ENCODE measurements at regions not wholly inside any gene's neighbourhood (a gene's known extent, or its start where the extent isn't known, plus 50 kb on each side); places are given as distances from the start of the nearest gene placed in this dataset.
"Not testable (repeated sequence)": the region's sequence is repeated elsewhere in the genome, so short reads cannot be mapped to it uniquely, and the experiment has no call there.

- CTCF ChIA-PET; H3K27me3 Mint-ChIP-seq; H3K4me1 ChIP-seq (ENCODE audit: insufficient read depth, low read length); DNase-seq; H3K27ac Mint-ChIP-seq; H3K9me3 ChIP-seq (ENCODE audit: low read length); H3K9me3 Mint-ChIP-seq; H3K36me3 Mint-ChIP-seq; H3K4me3 ChIP-seq (ENCODE audit: low read length); H3K4me3 Mint-ChIP-seq; H3K4me1 Mint-ChIP-seq; H3K27me3 ChIP-seq (ENCODE audit: insufficient read depth, low read length, poor library complexity, severe bottlenecking); H3K27ac ChIP-seq (ENCODE audit: low read depth, low read length); H3K36me3 ChIP-seq (ENCODE audit: insufficient read depth, low read length); POLR2A ChIA-PET: not testable (repeated sequence)
These were observed 283.7 kb downstream of the KCNJ2 start for GRCh38 chr17:70453075-70453474.

GRCh38 chr17:70454377-70454776, 285.0 kb downstream of the KCNJ2 start:
- Histone ChIP-seq H3K27ac (ENCODE audit: low read depth, low read length) (no peak overlapping the region), H3K36me3 (ENCODE audit: insufficient read depth, low read length) (no peaks in the 10 kb centered on the region), H3K4me1 (ENCODE audit: insufficient read depth, low read length) (no peaks in the 10 kb centered on the region), H3K9me3 (ENCODE audit: low read length) (no peaks in the 10 kb centered on the region), H3K27me3 (ENCODE audit: insufficient read depth, low read length, poor library complexity, severe bottlenecking) (no peaks in the 10 kb centered on the region), H3K4me3 (ENCODE audit: low read length) (no peak overlapping the region)
- Mint-ChIP-seq H3K36me3 (no peaks in the 10 kb centered on the region), H3K27ac (no peak overlapping the region), H3K4me3 (no peak overlapping the region), H3K9me3 (peaks cover 0 to 4% (median 2%) of the 10 kb centered on the region in 5 donors), H3K27me3 (no peaks in the 10 kb centered on the region), H3K4me1 (no peaks in the 10 kb centered on the region)
- ChIA-PET POLR2A (no interaction called here), CTCF (no interaction called here)
- no peak for DNase-seq

- Mint-ChIP-seq H3K27ac (no peak overlapping the region), H3K4me1 (no peaks in the 10 kb centered on the region), H3K36me3 (no peaks in the 10 kb centered on the region), H3K27me3 (no peaks in the 10 kb centered on the region), H3K4me3 (no peak overlapping the region), H3K9me3 (peaks cover 0 to 4% (median 2%) of the 10 kb centered on the region in 5 donors)
- Histone ChIP-seq H3K9me3 (ENCODE audit: low read length) (no peaks in the 10 kb centered on the region), H3K27me3 (ENCODE audit: insufficient read depth, low read length, poor library complexity, severe bottlenecking) (no peaks in the 10 kb centered on the region), H3K36me3 (ENCODE audit: insufficient read depth, low read length) (no peaks in the 10 kb centered on the region), H3K4me3 (ENCODE audit: low read length) (no peak overlapping the region), H3K4me1 (ENCODE audit: insufficient read depth, low read length) (no peaks in the 10 kb centered on the region), H3K27ac (ENCODE audit: low read depth, low read length) (no peak overlapping the region)
- no peak for DNase-seq
- CTCF ChIA-PET: no interaction called here
- POLR2A ChIA-PET: no interaction called here
These were observed 285.6 kb downstream of the KCNJ2 start for GRCh38 chr17:70454908-70455307.

- H3K36me3 Mint-ChIP-seq: no peaks in the 10 kb centered on the region
- H3K27ac ChIP-seq (ENCODE audit: low read depth, low read length): no peak overlapping the region
- POLR2A ChIA-PET: no interaction called here
- DNase-seq: no peak
- H3K36me3 ChIP-seq (ENCODE audit: insufficient read depth, low read length): no peaks in the 10 kb centered on the region
- no peaks in the 10 kb centered on the region for H3K4me1 Mint-ChIP-seq
- CTCF ChIA-PET: no interaction called here
- H3K27ac Mint-ChIP-seq: no peak overlapping the region
- H3K9me3 ChIP-seq (ENCODE audit: low read length): no peaks in the 10 kb centered on the region
- no peaks in the 10 kb centered on the region for H3K27me3 Mint-ChIP-seq
- H3K9me3 Mint-ChIP-seq: peaks cover 0 to 2% (median 0%) of the 10 kb centered on the region in 5 donors
- no peaks in the 10 kb centered on the region for H3K4me1 ChIP-seq (ENCODE audit: insufficient read depth, low read length)
- no peak overlapping the region for H3K4me3 Mint-ChIP-seq
- H3K4me3 ChIP-seq (ENCODE audit: low read length): no peak overlapping the region
- no peaks in the 10 kb centered on the region for H3K27me3 ChIP-seq (ENCODE audit: insufficient read depth, low read length, poor library complexity, severe bottlenecking)
These were observed 295.7 kb downstream of the KCNJ2 start for GRCh38 chr17:70464995-70465394.

GRCh38 chr17:70468661-70469060, 299.3 kb downstream of the KCNJ2 start:
- Mint-ChIP-seq H3K27ac (no peak overlapping the region), H3K4me1 (no peaks in the 10 kb centered on the region), H3K9me3 (peaks cover 0 to 2% (median 0%) of the 10 kb centered on the region in 5 donors), H3K4me3 (no peak overlapping the region), H3K27me3 (no peaks in the 10 kb centered on the region), H3K36me3 (no peaks in the 10 kb centered on the region)
- Histone ChIP-seq H3K4me1 (ENCODE audit: insufficient read depth, low read length) (no peaks in the 10 kb centered on the region), H3K4me3 (ENCODE audit: low read length) (no peak overlapping the region), H3K27ac (ENCODE audit: low read depth, low read length) (no peak overlapping the region), H3K9me3 (ENCODE audit: low read length) (peaks cover 3% of the 10 kb centered on the region), H3K27me3 (ENCODE audit: insufficient read depth, low read length, poor library complexity, severe bottlenecking) (no peaks in the 10 kb centered on the region), H3K36me3 (ENCODE audit: insufficient read depth, low read length) (no peaks in the 10 kb centered on the region)
- ChIA-PET CTCF (no interaction called here), POLR2A (no interaction called here)
- no peak for DNase-seq

GRCh38 chr17:70473049-70473448, 303.7 kb downstream of the KCNJ2 start:
- Mint-ChIP-seq H3K4me1 (no peaks in the 10 kb centered on the region), H3K9me3 (peaks cover 0 to 6% (median 2%) of the 10 kb centered on the region in 5 donors)
- CTCF ChIA-PET: no interaction called here

GRCh38 chr17:70476368-70476767, 307.0 kb downstream of the KCNJ2 start:
- Mint-ChIP-seq H3K4me3 (no peak overlapping the region), H3K9me3 (peaks cover 0 to 6% (median 1%) of the 10 kb centered on the region in 5 donors), H3K4me1 (no peaks in the 10 kb centered on the region), H3K27ac (no peak overlapping the region), H3K27me3 (no peaks in the 10 kb centered on the region), H3K36me3 (no peaks in the 10 kb centered on the region)
- ChIA-PET POLR2A (no interaction called here), CTCF (no interaction called here)
- H3K27me3 ChIP-seq (ENCODE audit: insufficient read depth, low read length, poor library complexity, severe bottlenecking): no peaks in the 10 kb centered on the region
- no peaks in the 10 kb centered on the region for H3K4me1 ChIP-seq (ENCODE audit: insufficient read depth, low read length)
- no peak overlapping the region for H3K27ac ChIP-seq (ENCODE audit: low read depth, low read length)
- H3K36me3 ChIP-seq (ENCODE audit: insufficient read depth, low read length): no peaks in the 10 kb centered on the region
- no peak overlapping the region for H3K4me3 ChIP-seq (ENCODE audit: low read length)
- no peak for DNase-seq
- peaks cover 3% of the 10 kb centered on the region for H3K9me3 ChIP-seq (ENCODE audit: low read length)

More at GRCh38 chr17:70473049-70473448, 303.7 kb downstream of the KCNJ2 start:
- no peaks in the 10 kb centered on the region for H3K36me3 Mint-ChIP-seq
- peaks cover 3% of the 10 kb centered on the region for H3K9me3 ChIP-seq (ENCODE audit: low read length)
- no peak overlapping the region for H3K4me3 Mint-ChIP-seq
- POLR2A ChIA-PET: no interaction called here
- H3K27ac ChIP-seq (ENCODE audit: low read depth, low read length): no peak overlapping the region
- no peak overlapping the region for H3K27ac Mint-ChIP-seq
- H3K4me1 ChIP-seq (ENCODE audit: insufficient read depth, low read length): no peaks in the 10 kb centered on the region
- H3K4me3 ChIP-seq (ENCODE audit: low read length): no peak overlapping the region
- no peak for DNase-seq
- no peaks in the 10 kb centered on the region for H3K27me3 ChIP-seq (ENCODE audit: insufficient read depth, low read length, poor library complexity, severe bottlenecking)
- no peaks in the 10 kb centered on the region for H3K36me3 ChIP-seq (ENCODE audit: insufficient read depth, low read length)
- no peaks in the 10 kb centered on the region for H3K27me3 Mint-ChIP-seq

- CTCF ChIA-PET: no interaction called here
- no peak overlapping the region for H3K4me3 Mint-ChIP-seq
These were observed 309.6 kb downstream of the KCNJ2 start for GRCh38 chr17:70478902-70479301.

GRCh38 chr17:70479779-70480178, 310.4 kb downstream of the KCNJ2 start:
- no peaks in the 10 kb centered on the region for H3K27me3 ChIP-seq (ENCODE audit: insufficient read depth, low read length, poor library complexity, severe bottlenecking)
- ChIA-PET POLR2A (no interaction called here), CTCF (no interaction called here)
- no peak for DNase-seq
- no peak overlapping the region for H3K4me3 ChIP-seq (ENCODE audit: low read length)
- no peak overlapping the region for H3K4me3 Mint-ChIP-seq
- no peaks in the 10 kb centered on the region for H3K4me1 Mint-ChIP-seq
- H3K36me3 Mint-ChIP-seq: no peaks in the 10 kb centered on the region
- H3K27me3 Mint-ChIP-seq: no peaks in the 10 kb centered on the region
- no peaks in the 10 kb centered on the region for H3K9me3 ChIP-seq (ENCODE audit: low read length)
- peaks cover 0 to 8% (median 2%) of the 10 kb centered on the region in 5 donors for H3K9me3 Mint-ChIP-seq
- no peak overlapping the region for H3K27ac ChIP-seq (ENCODE audit: low read depth, low read length)
- no peaks in the 10 kb centered on the region for H3K36me3 ChIP-seq (ENCODE audit: insufficient read depth, low read length)
- no peaks in the 10 kb centered on the region for H3K4me1 ChIP-seq (ENCODE audit: insufficient read depth, low read length)
- no peak overlapping the region for H3K27ac Mint-ChIP-seq

More at GRCh38 chr17:70478902-70479301, 309.6 kb downstream of the KCNJ2 start:
- H3K4me1 Mint-ChIP-seq: no peaks in the 10 kb centered on the region
- H3K27me3 ChIP-seq (ENCODE audit: insufficient read depth, low read length, poor library complexity, severe bottlenecking): no peaks in the 10 kb centered on the region
- no peak for DNase-seq
- no peak overlapping the region for H3K27ac ChIP-seq (ENCODE audit: low read depth, low read length)
- H3K4me3 ChIP-seq (ENCODE audit: low read length): no peak overlapping the region
- POLR2A ChIA-PET: no interaction called here
- H3K9me3 Mint-ChIP-seq: peaks cover 0 to 11% (median 2%) of the 10 kb centered on the region in 5 donors
- no peaks in the 10 kb centered on the region for H3K36me3 Mint-ChIP-seq
- H3K27ac Mint-ChIP-seq: no peak overlapping the region
- no peaks in the 10 kb centered on the region for H3K4me1 ChIP-seq (ENCODE audit: insufficient read depth, low read length)
- no peaks in the 10 kb centered on the region for H3K9me3 ChIP-seq (ENCODE audit: low read length)
- no peaks in the 10 kb centered on the region for H3K36me3 ChIP-seq (ENCODE audit: insufficient read depth, low read length)
- H3K27me3 Mint-ChIP-seq: no peaks in the 10 kb centered on the region

All from CD8-positive, alpha-beta memory T cell (primary cell).